Neural crest cell (in vitro differentiated cells): ENCODE measurements at regions not wholly inside any gene's neighbourhood (a gene's known extent, or its start where the extent isn't known, plus 50 kb on each side); places are given as distances from the start of the nearest gene placed in this dataset.

Experiments
- DNase-seq: peaks from one replicate; pipeline ENCODE4 v3.0.0; 2021; ENCODE audit warnings: low read depth, mixed read lengths, low spot score
- H3K27ac Mint-ChIP-seq: one replicate; pipeline ENCODE4 v1.8.0; 2021; ENCODE audit warnings: mild to moderate bottlenecking, mixed read lengths; ENCODE audit not compliant: unreplicated experiment
- H3K27me3 Mint-ChIP-seq: 2 replicates; pipeline ENCODE4 v1.8.0; 2021; ENCODE audit warnings: low read depth, mild to moderate bottlenecking, mixed read lengths
- H3K36me3 Mint-ChIP-seq: 2 replicates; pipeline ENCODE4 v1.8.0; 2021; ENCODE audit warnings: low read depth, mild to moderate bottlenecking, mixed read lengths
- H3K4me1 Mint-ChIP-seq: 2 replicates; pipeline ENCODE4 v1.8.0; 2021; ENCODE audit warnings: mixed read lengths
- H3K4me3 Mint-ChIP-seq: one replicate; pipeline ENCODE4 v1.8.0; 2021; ENCODE audit warnings: mild to moderate bottlenecking, mixed read lengths
- H3K9me3 Mint-ChIP-seq: 2 replicates; pipeline ENCODE4 v1.8.0; 2021; ENCODE audit warnings: mixed read lengths
- CTCF ChIP-seq: fragments of 200-600 bp; sonication (generic); conservative IDR thresholded peaks from 2 replicates; pipeline ENCODE4 v1.5.0; 2021; ENCODE audit warnings: antibody characterized with exemption, mild to moderate bottlenecking

GRCh38 chr1:101605878-101606277 lies 369.1 kb downstream of the S1PR1 start:
- Mint-ChIP-seq H3K4me1 (no peaks in the 10 kb centered on the region), H3K27ac (no peak overlapping the region), H3K27me3 (no peaks in the 10 kb centered on the region), H3K9me3 (peaks cover 17% of the 10 kb centered on the region), H3K36me3 (no peaks in the 10 kb centered on the region), H3K4me3 (no peak overlapping the region)
- no peak for TF ChIP-seq CTCF
- no peak for DNase-seq

GRCh38 chr1:101613546-101613945 lies 376.7 kb downstream of the S1PR1 start:
- Mint-ChIP-seq H3K27ac (no peak overlapping the region), H3K4me3 (no peak overlapping the region), H3K4me1 (no peaks in the 10 kb centered on the region), H3K9me3 (peaks cover 15% of the 10 kb centered on the region), H3K27me3 (no peaks in the 10 kb centered on the region), H3K36me3 (no peaks in the 10 kb centered on the region)
- DNase-seq: no peak
- TF ChIP-seq CTCF: no peak

- Mint-ChIP-seq H3K27ac (no peak overlapping the region), H3K9me3 (peaks cover 2% of the 10 kb centered on the region), H3K36me3 (no peaks in the 10 kb centered on the region), H3K4me1 (no peaks in the 10 kb centered on the region), H3K27me3 (no peaks in the 10 kb centered on the region), H3K4me3 (no peak overlapping the region)
- no peak for TF ChIP-seq CTCF
- DNase-seq: no peak
Measured at GRCh38 chr1:101618900-101619299, 377.8 kb downstream of the OLFM3 start.

GRCh38 chr1:101632548-101633272 lies 364.0 kb downstream of the OLFM3 start:
- Mint-ChIP-seq H3K27ac (no peak overlapping the region), H3K4me1 (no peaks in the 10 kb centered on the region), H3K27me3 (no peaks in the 10 kb centered on the region), H3K4me3 (no peak overlapping the region), H3K36me3 (no peaks in the 10 kb centered on the region), H3K9me3 (no peaks in the 10 kb centered on the region)
- no peak for DNase-seq
- no peak for TF ChIP-seq CTCF

- no peaks in the 10 kb centered on the region for H3K4me1 Mint-ChIP-seq
- DNase-seq: no peak
- H3K9me3 Mint-ChIP-seq: no peaks in the 10 kb centered on the region
- H3K4me3 Mint-ChIP-seq: no peak overlapping the region
- H3K27ac Mint-ChIP-seq: no peak overlapping the region
- no peaks in the 10 kb centered on the region for H3K36me3 Mint-ChIP-seq
- TF ChIP-seq CTCF: no peak
- no peaks in the 10 kb centered on the region for H3K27me3 Mint-ChIP-seq
Measured at GRCh38 chr1:101645810-101646209, 350.9 kb downstream of the OLFM3 start.
